ENCODE measurements at regions not wholly inside any gene's neighbourhood (a gene's known extent, or its start where the extent isn't known, plus 50 kb on each side); places are given as distances from the start of the nearest gene placed in this dataset.
"Not testable (repeated sequence)": the region's sequence is repeated elsewhere in the genome, so short reads cannot be mapped to it uniquely, and the experiment has no call there.

GRCh38 chr18:55892862-55893813, 305.1 kb upstream of the TCF4 start:
- not testable (repeated sequence) for TF ChIP-seq CTCF (IDR thresholded peaks at IDR 0.05; ENCODE audit: insufficient read depth, low read length, poor library complexity, severe bottlenecking); EZH2phosphoT487 (conservative IDR thresholded peaks at IDR 0.05; ENCODE audit: low read length)

All from SU-DHL-6 (cell line).